ENCODE measurements at regions not wholly inside any gene's neighbourhood (a gene's known extent, or its start where the extent isn't known, plus 50 kb on each side); places are given as distances from the start of the nearest gene placed in this dataset.

DNA sequence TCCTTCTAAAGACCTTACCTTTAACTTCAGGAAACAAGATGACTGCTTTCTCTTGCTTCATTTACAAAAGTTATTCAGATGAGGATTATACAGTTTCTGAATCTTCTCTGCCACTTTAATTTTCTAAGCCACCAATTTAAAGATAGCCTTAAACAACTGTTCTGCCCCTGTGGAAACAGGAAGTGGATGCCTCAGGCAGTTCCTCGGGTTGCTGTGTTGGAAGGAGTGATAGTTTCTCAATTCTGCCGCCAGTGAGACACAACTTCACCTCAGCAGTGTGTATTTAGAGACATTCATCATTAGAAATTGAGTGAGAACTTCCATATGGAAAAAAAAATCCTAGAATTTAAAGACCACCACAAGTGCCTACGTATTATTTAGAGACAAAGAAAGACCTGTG lies 475.1 kb upstream of the WWC1 start:
- H3K9me3 Mint-ChIP-seq (ENCODE audit: low read depth), result no peaks in the 10 kb centered on the region
- peaks cover 15% of the 10 kb centered on the region for H3K4me1 Mint-ChIP-seq (ENCODE audit: low read depth)
- no peak overlapping the region for H3K27ac Mint-ChIP-seq
- no peak for DNase-seq (ENCODE audit: low spot score, unreplicated experiment)
- H3K27me3 Mint-ChIP-seq, result peaks cover 9% of the 10 kb centered on the region
- TF ChIP-seq, protein P1, sequence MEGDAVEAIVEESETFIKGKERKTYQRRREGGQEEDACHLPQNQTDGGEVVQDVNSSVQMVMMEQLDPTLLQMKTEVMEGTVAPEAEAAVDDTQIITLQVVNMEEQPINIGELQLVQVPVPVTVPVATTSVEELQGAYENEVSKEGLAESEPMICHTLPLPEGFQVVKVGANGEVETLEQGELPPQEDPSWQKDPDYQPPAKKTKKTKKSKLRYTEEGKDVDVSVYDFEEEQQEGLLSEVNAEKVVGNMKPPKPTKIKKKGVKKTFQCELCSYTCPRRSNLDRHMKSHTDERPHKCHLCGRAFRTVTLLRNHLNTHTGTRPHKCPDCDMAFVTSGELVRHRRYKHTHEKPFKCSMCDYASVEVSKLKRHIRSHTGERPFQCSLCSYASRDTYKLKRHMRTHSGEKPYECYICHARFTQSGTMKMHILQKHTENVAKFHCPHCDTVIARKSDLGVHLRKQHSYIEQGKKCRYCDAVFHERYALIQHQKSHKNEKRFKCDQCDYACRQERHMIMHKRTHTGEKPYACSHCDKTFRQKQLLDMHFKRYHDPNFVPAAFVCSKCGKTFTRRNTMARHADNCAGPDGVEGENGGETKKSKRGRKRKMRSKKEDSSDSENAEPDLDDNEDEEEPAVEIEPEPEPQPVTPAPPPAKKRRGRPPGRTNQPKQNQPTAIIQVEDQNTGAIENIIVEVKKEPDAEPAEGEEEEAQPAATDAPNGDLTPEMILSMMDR (IDR thresholded peaks at IDR 0.05; ENCODE audit: unreplicated experiment), result no peak
- H3K36me3 Mint-ChIP-seq (ENCODE audit: insufficient read depth), result no peaks in the 10 kb centered on the region
- H3K4me3 Mint-ChIP-seq (ENCODE audit: low read depth), result no peak overlapping the region

DNA sequence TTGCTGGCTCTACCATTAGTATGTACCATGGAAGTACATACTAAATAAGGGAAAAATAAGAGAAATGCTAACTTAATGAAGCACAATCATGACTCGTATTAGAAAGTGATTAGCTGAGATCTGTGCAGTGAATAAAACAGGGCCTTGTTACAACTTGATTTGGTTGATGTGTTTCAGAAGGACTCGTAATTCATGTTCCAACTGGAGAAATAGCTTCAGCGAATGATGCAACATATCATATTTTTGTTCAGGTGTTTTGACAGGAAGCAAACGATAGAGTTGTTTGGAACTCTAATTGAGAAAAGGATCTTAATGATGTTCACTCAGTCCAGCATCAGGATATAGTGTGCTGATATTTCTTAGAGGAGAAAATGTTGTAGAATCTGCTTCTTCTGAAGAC lies 474.6 kb upstream of the WWC1 start:
- no peaks in the 10 kb centered on the region for H3K36me3 Mint-ChIP-seq (ENCODE audit: insufficient read depth)
- no peak for DNase-seq (ENCODE audit: low spot score, unreplicated experiment)
- H3K27ac Mint-ChIP-seq, result no peak overlapping the region
- H3K4me3 Mint-ChIP-seq (ENCODE audit: low read depth), result no peak overlapping the region
- H3K9me3 Mint-ChIP-seq (ENCODE audit: low read depth), result no peaks in the 10 kb centered on the region
- peaks cover 15% of the 10 kb centered on the region for H3K4me1 Mint-ChIP-seq (ENCODE audit: low read depth)
- TF ChIP-seq, protein P1 (IDR thresholded peaks at IDR 0.05; ENCODE audit: unreplicated experiment), result no peak
- peaks cover 9% of the 10 kb centered on the region for H3K27me3 Mint-ChIP-seq

DNA sequence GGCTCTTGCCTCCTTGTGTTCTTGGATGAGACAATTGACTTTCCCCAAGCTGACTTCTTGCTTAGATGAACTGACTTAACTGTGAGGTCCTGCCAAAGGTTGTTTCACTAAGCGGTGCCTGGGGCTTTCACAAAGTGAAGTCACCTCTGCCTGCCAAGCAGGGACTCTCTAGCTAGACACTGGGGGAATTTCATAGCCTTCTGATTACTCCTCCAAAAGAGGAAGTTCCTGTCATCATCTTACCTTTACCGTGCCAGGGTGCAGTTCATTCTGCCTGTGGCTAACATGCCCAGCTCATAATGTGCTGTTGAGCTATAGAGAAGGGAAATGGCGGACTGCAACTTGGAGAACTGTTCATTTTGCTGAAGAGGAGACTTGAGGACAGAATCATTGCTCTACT lies 472.0 kb upstream of the WWC1 start:
- DNase-seq (ENCODE audit: low spot score, unreplicated experiment), result no peak
- Mint-ChIP-seq H3K36me3 (ENCODE audit: insufficient read depth) (no peaks in the 10 kb centered on the region), H3K4me3 (ENCODE audit: low read depth) (no peak overlapping the region), H3K4me1 (ENCODE audit: low read depth) (no peaks in the 10 kb centered on the region), H3K27ac (no peak overlapping the region), H3K9me3 (ENCODE audit: low read depth) (no peaks in the 10 kb centered on the region), H3K27me3 (peaks cover 9% of the 10 kb centered on the region)
- TF ChIP-seq, protein P1 (IDR thresholded peaks at IDR 0.05; ENCODE audit: unreplicated experiment), result no peak

DNA sequence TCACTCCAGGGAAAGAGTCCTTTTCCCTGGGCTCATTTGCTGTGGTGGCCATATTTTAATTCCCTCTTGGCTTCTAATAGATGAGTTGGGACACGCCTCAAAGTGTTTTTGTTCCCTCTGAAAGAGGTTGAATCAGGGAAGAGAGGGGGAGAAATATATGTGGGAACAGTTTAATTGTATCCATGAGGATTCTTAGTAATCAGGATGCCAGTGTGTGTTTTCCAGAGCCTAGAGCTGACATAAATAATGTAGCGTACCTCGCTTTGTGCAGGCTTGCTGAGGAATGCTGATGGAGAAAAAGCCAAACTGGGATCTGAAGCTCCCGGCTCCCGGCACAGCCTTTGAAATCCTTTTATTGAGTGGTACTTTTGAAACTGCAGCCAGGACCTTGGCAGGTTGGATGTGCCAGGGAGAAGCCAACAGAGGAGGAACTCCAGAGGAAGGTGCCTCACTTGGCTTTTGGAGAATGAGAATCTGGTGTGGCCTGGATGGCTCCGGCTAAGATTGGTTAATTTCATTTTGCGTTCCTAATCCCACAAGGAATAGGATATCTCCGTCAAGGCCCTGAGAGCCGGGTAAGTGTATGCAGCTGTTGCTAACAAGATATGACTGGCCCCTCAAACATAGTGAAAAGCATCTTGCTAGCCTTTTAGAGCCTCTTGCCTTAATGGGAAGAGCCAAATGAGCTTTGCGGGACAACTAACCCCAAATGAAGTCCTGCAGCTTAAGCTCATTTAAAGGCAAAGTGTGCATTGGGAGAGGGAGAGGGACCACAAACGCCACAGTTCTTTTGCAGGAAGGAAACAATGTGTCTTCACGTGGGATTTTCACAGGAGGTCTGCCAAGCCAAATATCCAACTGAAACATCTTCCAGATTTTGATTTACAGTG lies 471.1 kb upstream of the WWC1 start:
- Mint-ChIP-seq H3K4me1 (ENCODE audit: low read depth) (no peaks in the 10 kb centered on the region), H3K27ac (no peak overlapping the region), H3K9me3 (ENCODE audit: low read depth) (no peaks in the 10 kb centered on the region), H3K36me3 (ENCODE audit: insufficient read depth) (no peaks in the 10 kb centered on the region), H3K4me3 (ENCODE audit: low read depth) (no peak overlapping the region), H3K27me3 (peaks cover 9% of the 10 kb centered on the region)
- TF ChIP-seq, protein P1 (IDR thresholded peaks at IDR 0.05; ENCODE audit: unreplicated experiment), result no peak
- no peak for DNase-seq (ENCODE audit: low spot score, unreplicated experiment)

DNA sequence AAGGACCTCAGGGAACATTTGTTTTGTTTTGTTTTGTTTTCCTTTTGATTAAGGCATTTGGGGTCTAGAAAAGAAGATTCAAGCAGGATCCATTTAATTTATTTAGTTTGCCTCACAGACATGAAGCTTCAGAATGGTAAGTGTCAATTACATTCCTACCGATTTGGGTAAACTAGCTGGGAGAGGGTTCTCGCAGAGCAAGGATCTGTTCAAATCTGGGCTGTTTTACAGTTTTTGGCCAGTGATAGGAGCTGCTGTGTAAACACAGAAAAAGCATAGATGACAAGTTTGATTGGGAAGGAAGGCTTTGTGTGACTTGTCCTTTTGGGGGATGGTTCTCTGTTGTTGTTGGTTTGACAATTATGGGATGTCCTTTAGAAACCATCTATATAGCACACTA lies 470.3 kb upstream of the WWC1 start:
- Mint-ChIP-seq H3K9me3 (ENCODE audit: low read depth) (no peaks in the 10 kb centered on the region), H3K27ac (no peak overlapping the region), H3K4me3 (ENCODE audit: low read depth) (no peak overlapping the region), H3K4me1 (ENCODE audit: low read depth) (no peaks in the 10 kb centered on the region), H3K36me3 (ENCODE audit: insufficient read depth) (no peaks in the 10 kb centered on the region), H3K27me3 (peaks cover 11% of the 10 kb centered on the region)
- DNase-seq (ENCODE audit: low spot score, unreplicated experiment), result no peak
- TF ChIP-seq, protein P1 (IDR thresholded peaks at IDR 0.05; ENCODE audit: unreplicated experiment), result no peak
